EH (cell line): ENCODE measurements at regions not wholly inside any gene's neighbourhood (a gene's known extent, or its start where the extent isn't known, plus 50 kb on each side); places are given as distances from the start of the nearest gene placed in this dataset.
"Not testable (repeated sequence)": the region's sequence is repeated elsewhere in the genome, so short reads cannot be mapped to it uniquely, and the experiment has no call there.

ENCODE experiments used
- DNase-seq: peaks from one replicate; pipeline ENCODE4 v3.0.0-alpha.2; 2015; ENCODE audit warnings: low read depth

GRCh38 chr3:17891139-17891856 lies 148.9 kb upstream of the TBC1D5 start:
- DNase-seq: peak; percentile 13

GRCh38 chr3:17885986-17886385 lies 143.6 kb upstream of the TBC1D5 start:
- DNase-seq: no peak

DNA sequence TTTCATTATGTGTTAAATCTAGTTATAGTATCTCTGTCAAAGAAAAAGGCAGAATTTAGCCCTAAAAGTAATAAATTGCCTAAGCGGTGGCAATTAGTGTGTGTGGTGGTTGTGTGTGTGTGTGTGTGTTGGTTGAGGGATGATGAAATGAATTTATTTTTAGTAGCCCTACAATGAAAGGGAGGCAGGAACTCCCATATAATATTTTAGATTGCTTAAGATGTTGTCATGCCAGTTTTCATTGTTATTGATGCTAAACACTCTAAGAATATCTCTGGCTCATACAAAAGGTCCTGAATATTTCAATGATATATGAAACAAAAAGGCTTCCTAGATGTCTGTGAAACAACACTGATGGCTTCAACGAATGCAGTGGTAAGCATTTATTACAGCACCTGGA lies 140.6 kb upstream of the TBC1D5 start:
- DNase-seq: no peak

DNA sequence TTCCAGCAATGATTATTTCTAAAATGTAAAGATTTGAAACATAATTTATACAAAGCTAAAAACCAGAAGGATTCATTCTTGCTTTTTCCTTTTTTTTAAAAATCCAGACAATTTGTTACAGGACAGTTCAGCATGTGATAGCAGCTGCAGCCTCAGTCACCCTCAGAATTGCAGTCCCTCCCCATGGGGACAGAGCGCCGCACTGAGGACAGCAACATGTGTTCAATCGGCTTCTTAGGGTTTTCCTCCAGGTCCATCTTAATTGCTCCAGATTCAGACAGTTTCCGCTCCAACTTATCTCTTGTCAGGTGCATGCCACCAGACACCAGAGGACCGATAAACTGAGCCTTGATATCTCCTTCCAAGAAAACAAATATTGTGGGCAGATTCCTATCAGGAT lies 134.9 kb upstream of the TBC1D5 start:
- DNase-seq: no peak

GRCh38 chr3:17874636-17875035 lies 132.2 kb upstream of the TBC1D5 start:
- no peak for DNase-seq

DNA sequence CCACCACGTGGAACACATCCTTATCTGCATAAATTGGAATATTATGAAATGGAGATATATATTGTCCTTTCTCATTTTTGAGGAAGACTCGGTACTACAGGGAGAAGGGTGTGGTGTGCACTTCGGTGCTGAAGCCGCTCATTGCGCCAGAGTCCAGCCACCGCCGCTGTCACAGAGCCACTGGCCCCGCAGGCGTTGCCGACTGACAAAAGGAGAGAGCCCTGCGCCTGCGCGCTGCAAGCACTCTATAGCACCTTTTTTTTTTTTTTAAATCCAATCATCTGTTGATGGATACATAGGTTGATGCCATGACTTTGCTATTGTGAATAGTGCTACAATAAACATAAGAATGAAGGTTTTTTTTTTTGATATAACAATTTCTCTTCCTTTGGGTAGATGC lies 130.0 kb upstream of the TBC1D5 start:
- no peak for DNase-seq

DNA sequence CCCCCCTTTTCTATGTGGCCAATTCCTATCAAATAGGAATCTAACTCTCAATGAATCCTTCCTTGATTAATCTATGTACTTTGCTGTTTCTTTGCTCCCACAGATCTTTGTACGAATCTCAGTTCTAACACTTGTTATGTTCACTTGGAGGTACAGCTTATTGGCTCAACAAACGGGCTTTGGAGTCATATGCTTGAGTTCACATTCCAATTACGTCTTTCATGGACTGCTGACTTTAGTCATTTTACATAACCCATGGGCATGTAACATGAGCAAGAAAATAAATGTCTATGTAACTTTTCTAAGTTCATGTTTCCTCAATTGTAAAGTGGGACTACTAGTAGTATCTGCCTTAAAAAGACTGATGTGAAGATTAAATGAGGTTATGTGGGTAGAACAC lies 123.2 kb upstream of the TBC1D5 start:
- no peak for DNase-seq

DNA sequence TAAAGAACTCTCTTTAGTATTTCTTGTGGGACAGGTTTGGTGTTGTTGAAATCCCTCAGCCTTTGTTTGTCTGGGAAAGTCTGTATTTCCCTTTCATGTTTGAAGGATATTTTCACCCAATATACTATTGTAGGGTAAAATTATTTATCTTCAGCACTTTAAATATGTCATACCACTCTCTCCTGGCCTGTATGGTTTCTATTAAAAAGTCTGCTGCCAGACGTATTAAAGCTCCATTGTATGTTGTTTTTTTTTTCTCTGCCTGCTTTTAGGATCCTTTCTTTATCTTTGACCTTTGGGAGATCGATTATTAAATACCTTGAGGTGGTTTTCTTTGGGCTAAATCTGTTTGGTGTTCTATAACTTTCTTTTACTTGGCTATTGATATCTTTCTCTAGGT lies 119.0 kb upstream of the TBC1D5 start:
- DNase-seq: no peak

DNA sequence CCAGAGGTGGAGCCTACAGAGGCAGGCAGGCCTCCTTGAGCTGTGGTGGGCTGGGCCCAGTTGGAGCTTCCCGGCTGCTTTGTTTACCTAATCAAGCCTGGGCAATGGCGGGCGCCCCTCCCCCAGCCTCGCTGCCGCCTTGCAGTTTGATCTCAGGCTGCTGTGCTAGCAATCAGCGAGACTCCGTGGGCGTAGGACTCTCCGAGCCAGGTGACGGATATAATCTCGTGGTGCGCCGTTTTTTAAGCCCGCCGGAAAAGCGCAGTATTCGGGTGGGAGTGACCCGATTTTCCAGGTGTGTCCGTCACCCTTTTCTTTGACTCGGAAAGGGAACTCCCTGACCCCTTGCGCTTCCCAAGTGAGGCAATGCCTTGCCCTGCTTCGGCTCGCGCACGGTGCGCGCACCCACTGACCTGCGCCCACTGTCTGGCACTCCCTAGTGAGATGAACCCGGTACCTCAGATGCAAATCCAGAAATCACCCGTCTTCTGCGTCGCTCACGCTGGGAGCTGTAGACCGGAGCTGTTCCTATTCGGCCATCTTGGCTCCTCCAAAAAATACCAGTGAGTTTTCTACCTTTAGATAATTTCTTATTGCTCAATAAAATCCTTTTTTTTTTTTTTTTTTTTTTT lies 118.5 kb upstream of the TBC1D5 start:
- not testable (repeated sequence) for DNase-seq

- no peak for DNase-seq
Measured at GRCh38 chr3:17852217-17852616, 109.8 kb upstream of the TBC1D5 start.

DNA sequence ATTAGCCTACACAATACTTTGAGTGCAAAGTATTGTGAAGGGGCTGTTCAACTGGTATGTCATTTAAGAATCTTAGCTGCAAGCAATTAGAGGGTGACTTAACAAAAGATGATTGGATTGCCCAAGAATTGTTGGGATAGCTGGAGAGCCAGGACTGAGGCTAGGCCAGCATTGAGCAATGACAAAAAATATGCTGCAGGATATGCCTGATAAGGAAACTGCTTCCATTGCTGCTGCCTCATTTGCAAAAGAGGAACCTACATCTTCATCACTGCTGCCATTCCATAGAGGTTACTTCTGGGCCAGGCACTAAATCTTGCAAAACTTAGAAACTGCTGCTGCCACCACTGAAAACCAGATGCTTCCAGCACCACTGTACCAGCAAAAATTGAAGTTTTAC lies 108.0 kb upstream of the TBC1D5 start:
- peak; percentile 66 for DNase-seq

- DNase-seq: no peak
Measured at GRCh38 chr3:17848102-17848501, 105.7 kb upstream of the TBC1D5 start.

DNA sequence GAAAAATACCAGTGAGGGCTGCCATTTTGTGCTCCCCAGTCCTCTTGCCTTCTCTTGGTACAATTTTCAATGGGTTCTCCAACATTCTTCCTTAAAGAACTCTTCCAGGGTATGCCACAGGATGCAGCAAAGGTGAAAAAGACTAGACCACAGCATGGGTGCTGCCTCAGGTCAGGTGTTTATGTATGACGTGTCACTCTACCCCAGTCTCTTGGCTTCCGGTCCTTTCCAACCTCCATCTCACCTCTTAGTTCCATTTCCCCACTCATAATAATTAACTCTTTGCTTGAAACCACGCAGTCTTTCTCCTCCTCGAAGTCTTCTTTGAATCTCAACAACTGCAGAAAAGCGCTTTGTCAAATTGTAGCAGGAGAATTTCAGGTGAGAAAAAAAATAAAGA lies 104.7 kb upstream of the TBC1D5 start:
- no peak for DNase-seq

GRCh38 chr3:17846466-17846865 lies 104.0 kb upstream of the TBC1D5 start:
- DNase-seq: peak; percentile 40

DNA sequence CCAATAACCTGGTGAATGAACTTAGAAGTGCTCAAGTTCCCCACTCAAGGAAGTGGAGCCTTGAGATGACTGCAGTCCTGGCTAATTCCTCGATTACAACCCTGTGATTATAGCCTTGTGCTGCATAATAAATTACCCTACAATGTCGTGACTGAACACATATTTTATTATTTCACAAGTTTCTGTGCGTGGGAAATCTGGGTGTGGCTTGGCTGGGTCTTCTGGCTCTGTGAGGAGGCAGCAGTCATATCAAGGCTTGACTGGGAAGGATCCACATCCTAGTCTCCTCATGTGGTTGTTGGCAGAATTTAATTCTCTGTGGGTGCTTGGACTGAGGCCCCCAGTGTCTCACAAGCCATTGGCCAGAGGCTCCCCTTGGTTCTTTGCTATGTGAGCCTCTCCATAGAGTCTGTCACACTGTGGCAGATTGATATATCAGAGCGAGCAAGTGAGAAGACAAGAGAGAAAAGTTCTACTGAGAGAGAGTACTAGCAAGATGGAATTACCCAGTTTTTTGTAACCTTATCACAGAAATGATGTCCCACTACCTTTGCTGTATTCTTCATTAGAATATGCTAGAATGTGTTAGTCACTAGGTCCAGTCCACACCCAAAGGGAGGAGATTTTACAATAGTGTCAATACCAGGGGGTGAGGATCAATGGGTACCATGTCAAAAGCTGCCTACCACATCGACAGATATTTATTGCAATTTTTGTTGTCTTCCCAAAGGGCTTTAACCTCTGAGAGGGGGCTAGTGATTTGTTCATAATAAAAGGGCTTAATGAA lies 102.8 kb upstream of the TBC1D5 start:
- DNase-seq: no peak

GRCh38 chr3:17844236-17844635 lies 101.8 kb upstream of the TBC1D5 start:
- no peak for DNase-seq

DNA sequence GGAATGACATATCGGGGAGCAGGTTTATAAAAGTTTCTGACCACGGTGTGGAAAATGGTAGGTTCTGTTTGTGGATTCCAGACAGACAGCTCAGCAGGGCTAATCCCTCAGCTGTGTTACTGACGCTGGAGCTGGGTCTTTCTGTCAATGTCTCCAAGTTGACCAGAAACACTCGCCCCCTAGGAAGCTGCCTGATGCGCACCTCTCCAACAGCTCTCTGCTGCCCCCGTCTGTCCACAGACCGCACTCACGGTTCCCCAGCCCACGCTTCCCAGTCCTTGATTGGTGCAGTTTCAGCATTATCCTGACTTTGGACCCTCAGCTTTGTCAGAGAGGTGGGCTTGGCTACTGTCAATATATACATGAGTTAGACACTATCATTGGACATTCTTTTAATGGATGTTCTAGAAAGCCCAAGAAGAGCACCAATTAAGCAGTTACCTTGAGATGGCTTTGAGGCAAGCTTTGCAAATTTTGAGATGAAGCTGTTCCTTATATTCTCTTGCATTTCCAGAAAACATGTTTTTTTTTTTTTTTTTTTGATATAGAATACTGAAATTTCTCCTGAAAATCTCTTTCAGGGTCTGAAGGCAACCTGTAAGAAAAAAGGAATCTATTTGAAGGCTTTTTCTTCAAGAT lies 98.9 kb upstream of the TBC1D5 start:
- peak; percentile 65 for DNase-seq

- no peak for DNase-seq
Measured at GRCh38 chr3:17840651-17841050, 98.2 kb upstream of the TBC1D5 start.

GRCh38 chr3:17840126-17840525 lies 97.7 kb upstream of the TBC1D5 start:
- DNase-seq: no peak

DNA sequence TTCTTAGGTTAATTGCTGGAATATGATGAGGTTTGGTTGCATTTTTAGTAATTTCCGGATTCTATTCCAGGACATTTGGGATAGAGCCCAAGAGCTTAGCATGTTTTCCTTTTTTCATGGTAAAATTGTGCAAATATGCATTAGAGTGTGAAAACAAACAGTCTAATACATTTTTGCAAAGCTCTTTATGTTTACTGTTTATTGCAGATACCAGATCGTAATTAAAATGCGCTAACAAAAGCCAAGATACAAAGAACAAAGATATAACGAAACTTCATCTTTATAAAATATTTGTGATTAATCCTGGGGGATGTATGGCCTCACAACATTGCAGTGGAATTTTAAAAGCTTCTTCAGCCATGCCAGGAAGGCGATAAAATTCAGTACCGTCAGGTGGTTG lies 94.5 kb upstream of the TBC1D5 start:
- no peak for DNase-seq

GRCh38 chr3:17836092-17836491 lies 93.7 kb upstream of the TBC1D5 start:
- no peak for DNase-seq

DNA sequence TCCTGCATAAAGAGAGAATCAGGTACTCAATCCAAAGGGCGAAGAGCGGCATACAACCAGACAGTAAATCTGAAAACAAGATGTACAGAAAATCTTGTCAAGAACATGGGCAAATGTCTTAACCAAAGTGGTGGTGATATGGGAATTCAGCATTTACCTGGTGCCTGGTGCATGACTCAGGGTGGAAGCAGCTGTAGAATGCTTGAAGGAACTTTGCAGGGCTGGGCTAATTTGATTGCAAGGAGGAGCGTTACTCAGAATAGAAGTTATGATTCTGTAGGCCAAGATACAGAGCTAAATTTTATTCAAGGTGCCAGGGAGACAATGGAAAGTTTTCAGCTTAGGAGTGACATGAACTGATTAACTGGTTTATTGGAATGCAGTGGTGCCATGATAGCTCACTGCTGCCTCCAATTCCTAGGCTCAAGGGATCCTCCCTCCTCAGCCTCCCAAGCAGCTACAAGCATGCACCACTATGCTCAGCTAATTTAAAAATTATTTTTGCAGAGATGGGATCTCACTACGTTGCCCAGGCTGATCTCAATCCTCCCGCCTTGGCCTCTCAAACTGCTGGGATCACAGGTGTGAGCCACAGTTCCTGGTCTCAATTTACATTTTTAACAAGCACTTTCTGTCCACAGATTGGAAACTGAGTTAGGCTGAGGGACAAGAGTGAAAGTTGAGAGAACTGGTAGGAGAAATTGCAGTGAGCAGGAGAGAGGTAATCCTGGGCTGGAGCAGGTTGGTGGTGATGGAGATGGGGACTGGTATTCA lies 91.5 kb upstream of the TBC1D5 start:
- DNase-seq: no peak
